DMS153 treated with DMSO at 0.1 percent for 48 hours (cell line): ENCODE measurements at regions not wholly inside any gene's neighbourhood (a gene's known extent, or its start where the extent isn't known, plus 50 kb on each side); places are given as distances from the start of the nearest gene placed in this dataset.

Experiments
- DNase-seq: peaks from one replicate; lab custom pipeline; 2025; ENCODE audit not compliant: unreplicated experiment; lab: John Stamatoyannopoulos, UW

DNA sequence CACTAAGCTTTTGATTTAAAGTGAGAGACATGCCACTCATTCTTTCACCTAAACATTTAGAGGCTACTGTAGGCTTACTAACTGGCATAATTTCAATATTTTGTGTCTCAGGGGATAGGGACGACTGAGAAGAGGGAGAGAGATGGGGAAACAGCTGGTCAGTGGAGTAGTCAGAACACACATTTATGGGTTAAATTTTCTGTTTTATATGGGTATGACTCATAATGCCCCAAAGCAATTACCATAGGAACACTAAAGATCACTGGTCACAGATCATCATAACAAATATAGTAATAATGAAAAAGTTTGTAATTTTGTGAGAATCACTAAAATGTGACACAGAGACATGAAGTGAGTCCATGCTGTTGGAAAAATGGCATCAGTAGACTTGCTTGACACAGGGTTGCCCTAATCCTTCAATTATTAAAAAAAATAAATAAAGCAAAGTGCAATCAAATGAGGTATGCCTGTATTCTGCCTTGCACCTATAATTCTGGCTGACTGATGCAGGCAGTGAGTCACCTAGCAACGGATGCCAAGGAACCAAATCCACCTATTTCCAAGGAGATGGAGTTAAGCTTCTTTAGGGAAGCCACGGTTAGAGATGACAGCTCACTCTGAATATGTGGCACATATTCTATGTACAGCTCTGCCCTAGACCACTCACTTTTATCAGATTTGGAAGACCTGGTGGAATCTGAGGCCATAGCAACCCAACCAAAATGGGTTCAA, 166.1 kb downstream of the MARCHF11 start:
- DNase-seq: no peak

DNA sequence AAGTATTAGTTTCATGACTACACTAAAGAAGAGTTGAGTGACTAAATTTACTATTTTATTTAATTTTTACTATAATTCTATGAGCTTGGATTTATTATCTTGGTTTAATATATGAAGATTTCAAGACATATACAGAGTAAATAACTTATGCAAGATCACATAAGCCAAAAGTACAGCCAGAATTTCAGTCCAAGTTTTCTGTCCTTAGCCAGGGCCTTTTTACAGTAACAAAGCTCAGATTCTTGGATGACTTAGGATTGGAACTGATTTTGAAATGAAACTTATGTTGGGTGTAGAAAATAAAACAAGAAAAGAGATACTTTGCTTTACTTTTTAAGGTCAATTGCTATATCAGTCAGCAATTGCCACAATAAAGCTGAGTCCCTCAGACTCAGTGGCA, 170.3 kb downstream of the MARCHF11 start:
- DNase-seq: no peak

GRCh38 chr5:16007750-16008415, 171.7 kb downstream of the MARCHF11 start:
- no peak for DNase-seq

GRCh38 chr5:16005225-16005624, 174.4 kb downstream of the MARCHF11 start:
- DNase-seq: no peak

DNA sequence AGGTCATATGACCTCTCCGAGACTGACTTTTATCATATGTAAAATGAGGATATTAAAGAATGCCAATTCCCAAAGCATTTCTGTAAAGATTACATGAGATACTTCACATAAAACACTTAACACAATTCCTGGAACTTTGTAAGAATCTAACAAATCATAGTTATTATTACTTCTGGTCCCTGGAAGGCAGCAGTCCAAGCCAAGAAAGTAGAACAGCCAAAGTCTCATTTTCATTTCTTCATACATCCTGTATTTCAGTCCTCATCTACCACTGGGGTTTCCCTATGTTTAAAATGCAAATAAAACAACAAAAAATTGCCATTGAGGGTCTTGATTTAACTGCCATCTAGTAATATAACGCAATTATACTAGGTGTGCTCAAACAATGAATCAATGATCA, 179.5 kb downstream of the MARCHF11 start:
- DNase-seq: no peak

DNA sequence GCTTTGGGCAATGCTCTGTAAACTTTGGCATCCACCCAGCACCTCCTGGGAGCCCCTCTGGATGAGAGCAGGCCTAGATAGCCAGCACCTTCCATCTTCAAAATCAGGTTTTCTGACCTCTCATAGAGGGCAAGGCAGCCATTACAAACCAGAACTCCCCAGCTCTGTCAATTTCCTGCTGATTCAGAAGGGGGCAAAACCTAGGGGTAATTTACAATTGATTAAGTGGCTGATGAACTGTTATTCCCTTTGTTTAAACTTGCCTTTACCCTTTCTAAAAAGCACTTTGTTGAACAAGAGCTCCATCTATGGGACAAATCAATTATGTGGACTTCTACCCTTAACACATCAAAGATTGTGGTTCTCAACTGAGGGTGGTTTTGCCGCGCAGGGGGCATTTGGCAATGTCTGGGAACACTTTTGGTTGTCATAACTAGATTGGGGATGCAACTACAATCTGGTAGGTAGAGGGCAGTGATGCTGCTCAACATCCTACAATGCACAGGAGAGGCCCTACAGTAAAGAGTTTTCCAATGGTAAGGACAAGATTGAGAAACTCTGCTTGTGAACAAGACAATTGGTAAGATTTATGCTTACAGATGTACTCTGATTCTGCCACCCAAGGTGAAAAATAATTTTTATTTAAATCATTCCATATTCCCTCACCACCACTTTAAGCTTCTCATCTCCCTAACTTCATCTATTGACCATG, 184.1 kb downstream of the MARCHF11 start:
- peak; percentile 46 for DNase-seq

- no peak for DNase-seq
Measured at GRCh38 chr5:15993919-15994318, 185.7 kb downstream of the MARCHF11 start.

- no peak for DNase-seq
Measured at GRCh38 chr5:15993334-15993733, 186.3 kb downstream of the MARCHF11 start.

DNA sequence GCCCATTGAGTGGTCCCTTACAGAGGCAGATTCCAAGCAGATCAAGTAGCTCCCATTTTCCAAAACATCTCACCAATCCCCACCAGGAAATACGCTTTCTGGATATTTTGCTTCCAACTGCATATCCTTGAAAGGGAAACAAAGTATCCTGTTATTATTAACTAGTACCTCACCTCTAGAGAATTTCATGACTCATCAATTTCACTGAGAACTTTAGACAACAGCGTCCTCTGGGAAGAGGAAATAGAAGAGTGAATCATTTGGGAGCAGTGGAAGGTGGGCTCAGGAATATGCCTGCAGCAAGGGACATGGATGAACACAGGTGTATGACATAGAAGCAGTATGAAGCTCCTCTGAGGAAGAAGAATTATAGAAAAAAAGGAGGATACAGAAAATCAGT, 186.7 kb downstream of the MARCHF11 start:
- DNase-seq: no peak

- no peak for DNase-seq
Measured at GRCh38 chr5:15991586-15991985, 188.0 kb downstream of the MARCHF11 start.
